ENCODE measurements at regions not wholly inside any gene's neighbourhood (a gene's known extent, or its start where the extent isn't known, plus 50 kb on each side); places are given as distances from the start of the nearest gene placed in this dataset.

DNA sequence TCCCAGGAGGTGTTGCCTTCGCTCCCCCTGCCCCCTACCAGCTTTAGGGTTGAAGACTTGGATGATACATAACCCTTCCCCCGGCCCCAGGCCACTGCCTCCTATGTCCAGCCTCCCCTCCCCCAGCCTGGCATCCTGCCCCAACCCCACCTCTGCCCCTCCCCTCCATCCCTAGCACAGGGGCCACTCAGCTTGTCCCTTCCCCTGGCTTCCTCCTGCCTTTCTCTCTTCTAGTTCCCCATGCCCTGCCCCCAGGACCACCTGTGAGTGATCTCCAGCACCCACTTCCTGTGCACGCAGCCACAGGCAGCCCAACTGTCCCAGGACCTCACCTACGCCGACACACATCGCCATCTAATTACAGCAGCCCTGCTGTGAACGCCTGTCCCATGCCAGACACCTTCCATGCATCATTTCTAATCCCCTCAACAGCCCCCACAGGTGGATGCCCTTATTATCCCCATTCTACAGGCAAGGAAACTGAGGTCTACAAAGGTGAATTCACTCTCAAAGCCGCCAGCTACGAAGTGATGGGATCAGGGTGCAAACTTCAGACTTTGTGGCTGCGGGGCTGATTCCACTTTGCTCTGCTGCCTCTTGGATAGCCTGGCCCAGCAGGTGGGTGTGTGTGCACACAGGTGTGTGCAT, 82.4 kb upstream of the CHST15 start:
- Histone ChIP-seq H3K4me3 (no peak overlapping the region), H3K9me3 (no peaks in the 10 kb centered on the region), H3K27ac (peak overlapping the region in 1 of 4 donors; percentile 27), H3K27me3 (no peaks in the 10 kb centered on the region), H3K36me3 (no peaks in the 10 kb centered on the region), H3K4me1 (peaks cover 0 to 7% (median 0%) of the 10 kb centered on the region in 4 donors)
- DNase-seq (ENCODE audit: low spot score in 2 of 2): no peak
- TF ChIP-seq CTCF (IDR thresholded peaks at IDR 0.05) (no peak), POLR2A (IDR thresholded peaks at IDR 0.05) (no peak), EP300 (IDR thresholded peaks at IDR 0.05) (no peak)
- 84 to 89% methylated on average over 10 of the region's 10 CpGs for WGBS, 2 donors

DNA sequence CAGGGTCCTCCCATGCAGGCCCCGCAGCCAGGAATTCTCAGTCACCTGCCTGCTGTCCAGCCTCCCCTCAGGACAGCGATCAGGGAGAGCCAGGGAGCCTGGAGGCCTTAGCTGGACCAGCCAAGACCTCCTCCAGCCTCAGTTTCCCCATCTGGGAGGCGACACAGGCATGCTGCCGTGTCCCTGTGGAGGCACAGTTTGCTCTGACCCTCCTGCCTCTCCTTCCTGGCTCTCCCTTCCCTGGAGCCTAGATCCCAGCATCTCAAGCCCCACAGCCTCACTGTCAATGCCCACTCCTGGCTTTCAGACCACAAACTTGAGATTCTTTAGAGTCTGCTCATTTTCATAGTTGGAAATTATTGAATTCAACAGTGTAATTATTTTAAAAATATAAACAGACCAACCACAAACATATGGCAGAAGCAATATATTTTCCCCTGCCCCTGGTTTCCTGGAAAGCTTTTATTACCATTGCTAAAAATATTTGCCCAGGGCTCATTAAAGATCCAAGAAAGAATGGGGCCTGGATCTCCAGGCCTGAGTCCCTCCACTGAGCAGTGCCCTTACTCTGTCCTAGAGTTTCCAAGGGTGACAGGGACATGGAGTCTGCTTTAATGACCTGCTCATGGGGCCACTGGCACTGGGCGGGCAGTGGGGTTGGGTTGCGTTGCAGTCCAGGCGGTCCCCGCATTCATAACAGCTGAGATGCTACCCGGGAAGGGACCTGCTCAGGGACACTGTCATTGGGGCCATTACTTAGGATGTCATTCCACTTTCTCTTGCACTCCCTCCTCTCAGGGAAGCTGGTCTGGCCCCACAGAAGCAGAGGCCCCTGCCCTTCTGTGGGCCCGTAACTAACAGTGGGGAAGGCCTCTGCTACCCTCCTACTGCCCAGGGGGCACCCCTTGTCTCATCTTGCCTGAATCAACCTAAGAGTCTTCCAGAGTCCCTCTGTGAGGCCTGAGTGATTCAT, 81.6 kb upstream of the CHST15 start:
- Histone ChIP-seq H3K4me1 (peaks cover 0 to 7% (median 0%) of the 10 kb centered on the region in 4 donors), H3K27ac (no peak overlapping the region), H3K9me3 (no peaks in the 10 kb centered on the region), H3K27me3 (no peaks in the 10 kb centered on the region), H3K4me3 (no peak overlapping the region), H3K36me3 (no peaks in the 10 kb centered on the region)
- 82 to 92% methylated on average over 10 of the region's 10 CpGs for whole genome bisulfite sequencing, 2 donors
- no peak for TF ChIP-seq EP300 (IDR thresholded peaks at IDR 0.05)
- no peak for TF ChIP-seq CTCF (IDR thresholded peaks at IDR 0.05)
- TF ChIP-seq POLR2A (IDR thresholded peaks at IDR 0.05): no peak
- DNase-seq (ENCODE audit: low spot score in 2 of 2): no peak

- TF ChIP-seq EP300 (IDR thresholded peaks at IDR 0.05) (no peak), POLR2A (IDR thresholded peaks at IDR 0.05) (no peak), CTCF (IDR thresholded peaks at IDR 0.05) (no peak)
- H3K36me3 ChIP-seq: no peaks in the 10 kb centered on the region
- H3K4me3 ChIP-seq: no peak overlapping the region
- peaks cover 0 to 7% (median 0%) of the 10 kb centered on the region in 4 donors for H3K4me1 ChIP-seq
- no peaks in the 10 kb centered on the region for H3K9me3 ChIP-seq
- H3K27ac ChIP-seq: no peak overlapping the region
- no peaks in the 10 kb centered on the region for H3K27me3 ChIP-seq
- DNase-seq (ENCODE audit: low spot score in 2 of 2): no peak
- 89 to 93% methylated on average over 15 of the region's 15 CpGs for WGBS, 2 donors
Measured at GRCh38 chr10:124174071-124174566, 80.7 kb upstream of the CHST15 start.

DNA sequence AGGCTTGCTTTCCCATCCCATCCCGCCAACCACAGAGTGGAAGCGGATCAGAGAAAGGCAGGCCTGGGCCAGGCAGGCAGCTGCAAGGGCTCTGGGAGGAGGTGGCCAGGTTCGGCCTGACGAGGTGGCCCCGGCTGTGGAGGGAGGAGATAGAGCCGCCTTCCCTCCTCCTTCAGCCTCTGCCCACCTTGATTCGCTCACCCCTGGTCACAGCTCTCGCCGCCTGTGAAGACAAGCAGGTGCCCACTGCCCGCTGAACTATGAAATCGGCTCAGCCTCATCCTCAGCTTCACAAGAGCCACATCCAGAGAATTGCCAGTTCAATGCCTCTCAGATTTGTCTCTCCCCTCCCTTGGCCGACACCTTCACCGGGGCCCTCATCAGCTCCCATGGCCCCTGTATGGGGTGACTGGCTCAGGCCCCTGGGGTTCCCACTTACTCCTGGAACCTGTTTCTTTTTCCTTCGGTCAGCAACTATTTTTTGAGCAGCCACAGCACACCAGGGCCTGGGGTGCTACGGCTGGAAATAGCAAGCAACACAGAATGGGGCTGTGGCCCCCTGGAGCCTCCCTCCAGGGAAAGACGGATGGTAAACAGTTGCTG, 80.0 kb upstream of the CHST15 start:
- no peaks in the 10 kb centered on the region for H3K27me3 ChIP-seq
- TF ChIP-seq EP300 (IDR thresholded peaks at IDR 0.05) (no peak), POLR2A (IDR thresholded peaks at IDR 0.05) (no peak), CTCF (IDR thresholded peaks at IDR 0.05) (no peak)
- H3K36me3 ChIP-seq: no peaks in the 10 kb centered on the region
- H3K4me1 ChIP-seq: peaks cover 0 to 7% (median 0%) of the 10 kb centered on the region in 4 donors
- H3K4me3 ChIP-seq: no peak overlapping the region
- 84 to 91% methylated on average over 14 to 16 of the region's 16 CpGs for WGBS, 2 donors
- DNase-seq (ENCODE audit: low spot score in 2 of 2): no peak
- H3K9me3 ChIP-seq: no peaks in the 10 kb centered on the region
- no peak overlapping the region for H3K27ac ChIP-seq
